Prostate gland (tissue), 2 donors: ENCODE measurements at regions not wholly inside any gene's neighbourhood (a gene's known extent, or its start where the extent isn't known, plus 50 kb on each side); places are given as distances from the start of the nearest gene placed in this dataset.

ENCODE experiments used
- CTCF ChIP-seq, 4 experiments: fragments of 200-600 bp in 2 of 4; fragments of 450-650 bp in 2 of 4; sonication (generic) in 2 of 4; IDR thresholded peaks; 1 replicate in 3 of 4; 2 replicates in 1 of 4; pipeline ENCODE4 v1.5.1; 2016 to 2019; ENCODE audit warnings: antibody characterized with exemption in 4 of 4, mild to moderate bottlenecking in 2 of 4, moderate library complexity in 2 of 4
- POLR2A ChIP-seq: fragments of 450-650 bp; IDR thresholded peaks from one replicate; pipeline ENCODE4 v1.6.1; 2016; ENCODE audit warnings: antibody characterized with exemption, mild to moderate bottlenecking
- POLR2AphosphoS5 ChIP-seq: sonication (generic); formaldehyde crosslinking; IDR thresholded peaks from one replicate; pipeline ENCODE4 v1.6.1; 2017; ENCODE audit warnings: antibody characterized with exemption

GRCh38 chr5:155633338-155633957 is 619.9 kb downstream of the KIF4B start:
- TF ChIP-seq POLR2A (no peak), POLR2AphosphoS5 (no peak), CTCF (IDR thresholded peaks at IDR 0.05) (no peak)
